B cell (primary cell): ENCODE measurements at regions not wholly inside any gene's neighbourhood (a gene's known extent, or its start where the extent isn't known, plus 50 kb on each side); places are given as distances from the start of the nearest gene placed in this dataset.

Experiments
- ATAC-seq: fragments of 200-7000 bp; cut with Tn5 transposase; one replicate; pipeline ENCODE4 v1.10.0; 2021; ENCODE audit warnings: low read depth, mild to moderate bottlenecking, moderate number of reproducible peaks, moderate library complexity
- CTCF ChIA-PET: fragments of 350-600 bp; sonication (Branson Sonifier 250); formaldehyde crosslinking; loops from one replicate; lab custom pipeline; 2021; ENCODE audit warnings: antibody characterized with exemption, inconsistent platforms; lab: Charles Lee
- POLR2A ChIA-PET: fragments of 350-600 bp; sonication (Branson Sonifier 250); formaldehyde crosslinking; loops from one replicate; lab custom pipeline; 2021; ENCODE audit warnings: antibody characterized with exemption; lab: Charles Lee
- DNase-seq: peaks from one replicate; pipeline ENCODE4 v3.0.0; 2013
- H2AFZ ChIP-seq: 2 replicates; pipeline ENCODE4 v1.6.1; 2012; ENCODE audit warnings: mild to moderate bottlenecking, low read depth, low read length; ENCODE audit not compliant: insufficient read depth, poor library complexity, severe bottlenecking
- H3K27ac ChIP-seq, 2 donors: 1 replicate in 1 of 2; 2 replicates in 1 of 2; pipeline ENCODE4 v1.5.1; 2012 to 2013; ENCODE audit warnings: low read length in 2 of 2, mild to moderate bottlenecking in 2 of 2, moderate library complexity in 1 of 2
- H3K27me3 ChIP-seq, 4 experiments: fragments of 200-600 bp in 1 of 4; sonication (generic) in 1 of 4; replicated peaks in 1 of 4; 1 replicate in 2 of 4; 2 replicates in 2 of 4; pipeline versions ENCODE4 v1.6.1 to v1.7.0; 2013 to 2016; ENCODE audit warnings: low read length in 3 of 4, mild to moderate bottlenecking in 2 of 4, mixed read lengths in 1 of 4, moderate library complexity in 1 of 4; ENCODE audit not compliant: insufficient read depth in 4 of 4, control insufficient read depth in 3 of 4; ENCODE audit errors: control extremely low read depth in 1 of 4
- H3K36me3 ChIP-seq, 2 experiments: replicated peaks in 1 of 2; 1 replicate in 1 of 2; 2 replicates in 1 of 2; pipeline versions ENCODE4 v1.6.1 to v1.7.1; 2013; ENCODE audit warnings: low read length in 1 of 2; ENCODE audit not compliant: insufficient read depth in 2 of 2, control insufficient read depth in 1 of 2; ENCODE audit errors: control extremely low read depth in 1 of 2, extremely low read depth in 1 of 2
- H3K4me1 ChIP-seq, 2 donors: fragments of 200-600 bp in 1 of 2; sonication (generic) in 1 of 2; 1 replicate in 1 of 2; 2 replicates in 1 of 2; pipeline versions ENCODE4 v1.5.1 to v1.6.1; 2013 to 2017; ENCODE audit warnings: low read length in 2 of 2; ENCODE audit not compliant: control insufficient read depth in 2 of 2, insufficient read depth in 2 of 2
- H3K4me2 ChIP-seq: replicated peaks from 2 replicates; pipeline ENCODE3; 2012; ENCODE audit warnings: mild to moderate bottlenecking, low read depth, low read length; ENCODE audit not compliant: poor library complexity, severe bottlenecking
- H3K4me3 ChIP-seq, 5 experiments: fragments of 200-600 bp in 1 of 5; sonication (generic) in 1 of 5; 1 replicate in 3 of 5; 2 replicates in 2 of 5; pipeline versions ENCODE4 v1.5.1 to v1.7.0; 2011 to 2016; ENCODE audit warnings: low read length in 4 of 5, mild to moderate bottlenecking in 4 of 5, low read depth in 2 of 5, control low read depth in 1 of 5, moderate library complexity in 1 of 5; ENCODE audit not compliant: insufficient read depth in 1 of 5; ENCODE audit errors: control extremely low read depth in 1 of 5, extremely low read depth in 1 of 5
- H3K79me2 ChIP-seq: fragments of 200-600 bp; sonication (generic); one replicate; pipeline ENCODE4 v1.6.0; 2016; ENCODE audit warnings: low read length; ENCODE audit not compliant: control insufficient read depth, insufficient read depth
- H3K9ac ChIP-seq: fragments of 200-600 bp; sonication (generic); 2 replicates; pipeline ENCODE4 v1.6.1; 2017; ENCODE audit warnings: mild to moderate bottlenecking, low read length, moderate library complexity
- H3K9me3 ChIP-seq, 3 donors: one replicate each; pipeline versions ENCODE4 v1.6.1 to v1.7.1; 2013; ENCODE audit warnings: low read length in 2 of 3; ENCODE audit not compliant: control insufficient read depth in 2 of 3, insufficient read depth in 1 of 3; ENCODE audit errors: control extremely low read depth in 1 of 3
- H4K20me1 ChIP-seq: 2 replicates; pipeline ENCODE4 v1.6.0; 2012; ENCODE audit warnings: mild to moderate bottlenecking, low read length; ENCODE audit not compliant: insufficient read depth, control insufficient read depth, poor library complexity, severe bottlenecking
- H3K27ac Mint-ChIP-seq: one replicate; pipeline ENCODE4 v1.8.0; 2021; ENCODE audit warnings: mixed read lengths
- H3K27me3 Mint-ChIP-seq: one replicate; pipeline ENCODE4 v1.8.0; 2021; ENCODE audit warnings: mixed read lengths
- H3K4me1 Mint-ChIP-seq: one replicate; pipeline ENCODE4 v1.8.0; 2021; ENCODE audit warnings: mixed read lengths
- H3K4me3 Mint-ChIP-seq: one replicate; pipeline ENCODE4 v1.8.0; 2021; ENCODE audit warnings: mixed read lengths
- H3K9me3 Mint-ChIP-seq: one replicate; pipeline ENCODE4 v1.8.0; 2022; ENCODE audit warnings: mixed read lengths; ENCODE audit not compliant: insufficient read depth
- EZH2 ChIP-seq: IDR thresholded peaks from 2 replicates; pipeline ENCODE4 v1.6.1; 2012; ENCODE audit warnings: borderline replicate concordance, low read depth, mild to moderate bottlenecking, moderate library complexity, low read length; ENCODE audit not compliant: insufficient read depth, poor library complexity, severe bottlenecking
- WGBS: methylation state at CpG from one replicate; pipeline ENCODE4 v1.1.5; 2013; ENCODE audit warnings: missing lambda C conversion rate; ENCODE audit not compliant: insufficient coverage; 5-methylcytosine and 5-hydroxymethylcytosine counted together
- intact Hi-C: fragments of 100-400 bp; cut with micrococcal nuclease; formaldehyde crosslinking; loops from one replicate; pipeline ENCODE4 v1.10.0; 2022
- TF ChIP-seq, protein P1 (sequence below): fragments of 200-600 bp; IDR thresholded peaks from one replicate; pipeline ENCODE4 v1.8.0; 2022; ENCODE audit warnings: antibody characterized with exemption, mild to moderate bottlenecking

- Histone ChIP-seq H3K27ac (no peak overlapping the region), H3K36me3 (no peaks in the 10 kb centered on the region), H4K20me1 (no peaks in the 10 kb centered on the region), H3K4me1 (no peaks in the 10 kb centered on the region), H3K79me2 (no peaks in the 10 kb centered on the region), H3K4me3 (no peak overlapping the region), H3K9me3 (peaks cover under 1 to 15% (median 5%) of the 10 kb centered on the region in 3 donors), H3K4me2 (no peak overlapping the region), H2AFZ (no peak overlapping the region), H3K9ac (no peak overlapping the region), H3K27me3 (no peaks in the 10 kb centered on the region)
- H3K27me3 Mint-ChIP-seq = peaks cover 8% of the 10 kb centered on the region
- WGBS = 85% methylated on average over 2 of the region's 2 CpGs
- H3K4me3 Mint-ChIP-seq = no peak overlapping the region
- no peak for TF ChIP-seq EZH2
- TF ChIP-seq, protein P1, sequence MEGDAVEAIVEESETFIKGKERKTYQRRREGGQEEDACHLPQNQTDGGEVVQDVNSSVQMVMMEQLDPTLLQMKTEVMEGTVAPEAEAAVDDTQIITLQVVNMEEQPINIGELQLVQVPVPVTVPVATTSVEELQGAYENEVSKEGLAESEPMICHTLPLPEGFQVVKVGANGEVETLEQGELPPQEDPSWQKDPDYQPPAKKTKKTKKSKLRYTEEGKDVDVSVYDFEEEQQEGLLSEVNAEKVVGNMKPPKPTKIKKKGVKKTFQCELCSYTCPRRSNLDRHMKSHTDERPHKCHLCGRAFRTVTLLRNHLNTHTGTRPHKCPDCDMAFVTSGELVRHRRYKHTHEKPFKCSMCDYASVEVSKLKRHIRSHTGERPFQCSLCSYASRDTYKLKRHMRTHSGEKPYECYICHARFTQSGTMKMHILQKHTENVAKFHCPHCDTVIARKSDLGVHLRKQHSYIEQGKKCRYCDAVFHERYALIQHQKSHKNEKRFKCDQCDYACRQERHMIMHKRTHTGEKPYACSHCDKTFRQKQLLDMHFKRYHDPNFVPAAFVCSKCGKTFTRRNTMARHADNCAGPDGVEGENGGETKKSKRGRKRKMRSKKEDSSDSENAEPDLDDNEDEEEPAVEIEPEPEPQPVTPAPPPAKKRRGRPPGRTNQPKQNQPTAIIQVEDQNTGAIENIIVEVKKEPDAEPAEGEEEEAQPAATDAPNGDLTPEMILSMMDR = no peak
- H3K9me3 Mint-ChIP-seq = peaks cover 3% of the 10 kb centered on the region
- no peak overlapping the region for H3K27ac Mint-ChIP-seq
- DNase-seq (no peak), ATAC-seq (no peak)
- intact Hi-C loops = no loop called here
- H3K4me1 Mint-ChIP-seq = no peaks in the 10 kb centered on the region
- POLR2A ChIA-PET = no interaction called here
- CTCF ChIA-PET = no interaction called here
Measured at GRCh38 chr20:20941468-20941889, 164.7 kb downstream of the LINC00237 start.

GRCh38 chr20:20939006-20939405, 167.2 kb downstream of the LINC00237 start:
- H3K79me2 ChIP-seq = no peaks in the 10 kb centered on the region
- ChIA-PET CTCF (no interaction called here), POLR2A (no interaction called here)
- Mint-ChIP-seq H3K27ac (no peak overlapping the region), H3K4me3 (no peak overlapping the region), H3K9me3 (no peaks in the 10 kb centered on the region), H3K4me1 (no peaks in the 10 kb centered on the region), H3K27me3 (peaks cover 8% of the 10 kb centered on the region)
- intact Hi-C loops = no loop called here
- no peak overlapping the region for H3K9ac ChIP-seq
- no peak overlapping the region for H3K4me3 ChIP-seq
- H3K27ac ChIP-seq = no peak overlapping the region
- H3K36me3 ChIP-seq = no peaks in the 10 kb centered on the region
- no peak for DNase-seq
- no peaks in the 10 kb centered on the region for H3K4me1 ChIP-seq
- TF ChIP-seq EZH2 = no peak
- TF ChIP-seq, protein P1 = no peak
- no peak overlapping the region for H3K4me2 ChIP-seq
- no peak for ATAC-seq
- H3K27me3 ChIP-seq = no peaks in the 10 kb centered on the region
- peaks cover 0 to 7% (median 0%) of the 10 kb centered on the region in 3 donors for H3K9me3 ChIP-seq
- no CpG with 5 or more reads among the region's 3 CpGs for WGBS
- no peaks in the 10 kb centered on the region for H4K20me1 ChIP-seq
- H2AFZ ChIP-seq = no peak overlapping the region
